GM18873 (cell line): ENCODE measurements at regions not wholly inside any gene's neighbourhood (a gene's known extent, or its start where the extent isn't known, plus 50 kb on each side); places are given as distances from the start of the nearest gene placed in this dataset.

Experiments
- ATAC-seq: cut with Tn5 transposase; IDR thresholded peaks from one replicate; pipeline ENCODE4 v1.9.1; 2021; ENCODE audit warnings: mild to moderate bottlenecking, moderate library complexity, moderate number of reproducible peaks; ENCODE audit not compliant: unreplicated experiment, low FRiP score

- peak; percentile 62 for ATAC-seq
Measured at GRCh38 chr3:17852217-17852616, 109.8 kb upstream of the TBC1D5 start.

- ATAC-seq = no peak
Measured at GRCh38 chr3:17850448-17850847, 108.0 kb upstream of the TBC1D5 start.

DNA sequence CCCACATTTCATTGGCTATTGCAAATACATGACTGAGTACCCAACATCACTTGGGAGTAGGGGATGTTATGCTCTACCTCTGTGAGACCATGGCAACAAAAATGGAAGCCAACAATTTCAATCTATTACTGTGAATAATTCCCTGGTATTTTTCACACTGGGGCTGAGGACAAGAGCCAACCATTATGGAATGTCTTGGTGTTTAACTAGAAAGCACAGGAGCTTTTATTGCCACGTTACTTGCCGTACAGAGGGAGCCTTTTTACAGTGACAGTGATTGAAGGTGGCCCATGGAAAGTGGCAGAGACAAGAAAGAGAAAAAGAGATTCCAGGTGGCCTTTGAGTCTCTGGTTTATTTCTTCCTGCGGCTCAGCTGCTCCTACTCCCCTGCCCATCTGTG is 105.7 kb upstream of the TBC1D5 start:
- no peak for ATAC-seq

- no peak for ATAC-seq
Measured at GRCh38 chr3:17847156-17847555, 104.7 kb upstream of the TBC1D5 start.

DNA sequence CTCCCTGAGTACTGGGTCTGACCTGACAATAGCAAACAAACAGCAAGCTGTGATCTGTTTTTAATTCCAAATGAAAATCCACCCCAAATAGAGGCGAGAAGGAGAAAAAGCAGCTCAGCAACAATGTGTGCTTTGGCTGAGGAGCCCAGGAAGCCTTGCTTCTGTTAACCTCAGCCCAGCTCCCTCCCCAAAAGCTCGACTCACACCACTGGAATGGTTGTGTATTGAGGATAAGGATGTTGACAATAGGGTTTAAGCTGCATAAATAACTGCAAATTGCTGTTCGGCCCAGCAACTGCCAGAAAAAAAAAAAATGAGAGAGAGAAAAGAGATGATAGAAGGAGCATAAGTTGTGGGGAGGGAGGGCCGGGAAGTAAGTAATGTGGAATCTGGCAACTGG is 104.0 kb upstream of the TBC1D5 start:
- ATAC-seq = no peak

- ATAC-seq = no peak
Measured at GRCh38 chr3:17845026-17845812, 102.8 kb upstream of the TBC1D5 start.

DNA sequence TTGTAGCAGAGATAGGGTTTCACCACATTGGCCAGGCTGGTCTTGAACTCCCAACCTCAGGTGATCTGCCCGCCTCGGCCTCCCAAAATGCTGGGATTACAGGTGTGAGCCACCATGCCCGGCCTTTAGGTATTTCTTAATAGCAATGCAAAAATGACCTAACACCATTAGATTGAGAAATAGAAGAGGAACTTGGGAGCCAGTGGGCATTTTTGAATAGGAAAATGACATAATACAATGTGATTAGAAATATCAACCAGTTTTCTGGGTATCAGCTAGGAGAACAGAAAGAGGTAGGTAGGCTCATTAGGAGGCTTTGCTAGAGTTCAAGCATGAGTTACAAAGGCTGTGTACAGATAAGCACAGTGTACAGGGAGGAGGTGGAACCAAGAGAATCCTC is 101.8 kb upstream of the TBC1D5 start:
- no peak for ATAC-seq

GRCh38 chr3:17841190-17841828 is 98.9 kb upstream of the TBC1D5 start:
- peak; percentile 73 for ATAC-seq

DNA sequence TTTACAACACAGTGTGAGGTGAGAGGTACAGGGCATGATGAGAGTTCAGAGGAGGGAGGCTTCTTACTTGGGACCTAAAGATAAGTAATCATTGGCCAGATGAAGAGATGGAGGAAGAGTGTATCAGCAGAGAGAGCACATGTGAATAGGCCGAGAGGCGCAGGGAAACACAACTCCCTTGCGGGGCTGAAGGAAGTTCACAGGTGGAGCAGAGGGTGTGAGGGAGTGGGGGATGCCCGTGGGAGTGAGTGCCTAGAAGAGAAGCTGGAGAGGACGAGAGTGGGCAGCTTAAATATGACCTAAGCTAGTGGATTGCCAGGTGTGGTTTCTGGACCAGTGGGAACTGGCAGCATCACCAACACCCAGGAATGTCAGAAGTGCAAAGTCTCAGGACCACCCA is 98.2 kb upstream of the TBC1D5 start:
- no peak for ATAC-seq

GRCh38 chr3:17840126-17840525 is 97.7 kb upstream of the TBC1D5 start:
- ATAC-seq = no peak

GRCh38 chr3:17836919-17837318 is 94.5 kb upstream of the TBC1D5 start:
- ATAC-seq = no peak

DNA sequence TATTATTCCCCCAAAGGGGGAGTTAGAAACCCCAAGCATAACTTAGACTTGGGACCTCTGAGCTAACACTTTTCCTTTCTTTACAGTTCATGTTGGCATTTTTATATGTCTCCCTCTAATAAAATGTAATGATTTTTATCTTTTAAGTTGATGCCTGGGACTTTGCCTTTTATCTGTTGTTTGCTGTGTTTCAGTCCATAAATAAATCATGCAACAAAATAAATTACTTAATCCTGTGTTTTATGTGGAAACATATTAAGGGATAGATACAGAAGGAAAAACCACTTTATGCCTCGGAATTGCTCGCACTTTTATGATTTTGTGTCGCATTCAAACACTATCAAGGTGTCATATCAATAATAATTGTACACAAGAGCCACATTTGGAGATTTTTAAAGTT is 93.7 kb upstream of the TBC1D5 start:
- no peak for ATAC-seq

DNA sequence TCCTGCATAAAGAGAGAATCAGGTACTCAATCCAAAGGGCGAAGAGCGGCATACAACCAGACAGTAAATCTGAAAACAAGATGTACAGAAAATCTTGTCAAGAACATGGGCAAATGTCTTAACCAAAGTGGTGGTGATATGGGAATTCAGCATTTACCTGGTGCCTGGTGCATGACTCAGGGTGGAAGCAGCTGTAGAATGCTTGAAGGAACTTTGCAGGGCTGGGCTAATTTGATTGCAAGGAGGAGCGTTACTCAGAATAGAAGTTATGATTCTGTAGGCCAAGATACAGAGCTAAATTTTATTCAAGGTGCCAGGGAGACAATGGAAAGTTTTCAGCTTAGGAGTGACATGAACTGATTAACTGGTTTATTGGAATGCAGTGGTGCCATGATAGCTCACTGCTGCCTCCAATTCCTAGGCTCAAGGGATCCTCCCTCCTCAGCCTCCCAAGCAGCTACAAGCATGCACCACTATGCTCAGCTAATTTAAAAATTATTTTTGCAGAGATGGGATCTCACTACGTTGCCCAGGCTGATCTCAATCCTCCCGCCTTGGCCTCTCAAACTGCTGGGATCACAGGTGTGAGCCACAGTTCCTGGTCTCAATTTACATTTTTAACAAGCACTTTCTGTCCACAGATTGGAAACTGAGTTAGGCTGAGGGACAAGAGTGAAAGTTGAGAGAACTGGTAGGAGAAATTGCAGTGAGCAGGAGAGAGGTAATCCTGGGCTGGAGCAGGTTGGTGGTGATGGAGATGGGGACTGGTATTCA is 91.5 kb upstream of the TBC1D5 start:
- no peak for ATAC-seq

DNA sequence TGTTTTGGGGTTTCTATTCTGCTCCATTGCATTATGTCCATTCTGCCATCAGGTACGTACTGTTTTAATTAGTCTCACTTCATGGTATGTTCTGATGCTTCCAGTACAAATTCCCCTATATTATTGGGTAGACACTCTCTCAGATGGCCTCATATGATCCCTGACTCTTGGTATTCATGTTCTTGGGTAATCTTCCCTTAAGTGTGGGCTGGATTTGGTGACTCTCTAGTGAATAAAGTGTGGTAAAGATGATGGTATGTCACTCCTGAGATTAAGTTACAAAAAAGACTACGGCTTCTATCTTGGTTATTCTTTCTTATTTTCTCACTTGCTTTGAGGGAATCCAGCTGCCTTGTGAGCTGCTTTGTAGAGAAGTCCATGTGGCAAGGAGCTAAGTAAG is 89.6 kb upstream of the TBC1D5 start:
- no peak for ATAC-seq

GRCh38 chr3:17831366-17831765 is 88.9 kb upstream of the TBC1D5 start:
- no peak for ATAC-seq

DNA sequence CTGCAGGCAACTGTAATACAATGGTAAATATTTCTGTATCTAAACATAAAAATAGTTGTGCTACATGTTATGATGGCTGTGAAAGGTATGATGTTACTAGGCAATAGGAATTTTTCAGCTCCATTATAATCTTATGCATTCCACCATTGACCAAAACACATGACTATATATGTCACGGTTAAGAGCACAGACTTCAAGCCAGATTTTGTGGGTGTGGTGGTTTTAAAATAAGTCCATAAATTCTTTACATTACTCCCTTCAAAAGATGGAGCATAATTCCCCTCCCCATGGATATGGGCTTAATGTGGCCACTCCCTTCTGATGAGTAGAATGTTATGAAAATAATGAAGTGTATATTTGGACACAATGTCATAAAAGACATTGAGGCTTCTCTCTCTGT is 88.4 kb upstream of the TBC1D5 start:
- ATAC-seq = no peak

GRCh38 chr3:17828388-17828787 is 86.0 kb upstream of the TBC1D5 start:
- ATAC-seq = no peak

- ATAC-seq = no peak
Measured at GRCh38 chr3:17825298-17825697, 82.9 kb upstream of the TBC1D5 start.

DNA sequence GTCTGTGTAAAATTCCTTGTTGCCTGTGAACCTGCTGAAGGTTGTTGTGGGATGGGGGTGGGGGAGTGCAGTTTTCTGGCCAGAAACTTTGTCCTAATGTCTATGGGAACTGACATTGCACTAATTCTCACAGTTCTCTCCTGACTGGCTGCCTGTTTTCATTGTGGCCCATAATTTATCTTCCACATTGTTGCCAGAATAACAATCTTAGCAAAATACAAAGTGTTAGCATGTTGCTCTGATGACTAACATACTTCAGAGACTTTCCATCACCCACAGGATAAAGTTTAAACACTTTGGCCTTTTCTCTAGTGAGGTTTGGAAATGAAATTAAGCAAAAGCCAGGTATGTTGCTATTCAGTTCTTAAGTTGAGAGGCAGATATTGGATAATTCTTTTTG is 81.4 kb upstream of the TBC1D5 start:
- ATAC-seq = no peak

GRCh38 chr3:17823036-17823435 is 80.6 kb upstream of the TBC1D5 start:
- ATAC-seq = no peak

GRCh38 chr3:17820704-17821103 is 78.3 kb upstream of the TBC1D5 start:
- ATAC-seq = no peak
